ENCODE measurements at regions not wholly inside any gene's neighbourhood (a gene's known extent, or its start where the extent isn't known, plus 50 kb on each side); places are given as distances from the start of the nearest gene placed in this dataset.

DNA sequence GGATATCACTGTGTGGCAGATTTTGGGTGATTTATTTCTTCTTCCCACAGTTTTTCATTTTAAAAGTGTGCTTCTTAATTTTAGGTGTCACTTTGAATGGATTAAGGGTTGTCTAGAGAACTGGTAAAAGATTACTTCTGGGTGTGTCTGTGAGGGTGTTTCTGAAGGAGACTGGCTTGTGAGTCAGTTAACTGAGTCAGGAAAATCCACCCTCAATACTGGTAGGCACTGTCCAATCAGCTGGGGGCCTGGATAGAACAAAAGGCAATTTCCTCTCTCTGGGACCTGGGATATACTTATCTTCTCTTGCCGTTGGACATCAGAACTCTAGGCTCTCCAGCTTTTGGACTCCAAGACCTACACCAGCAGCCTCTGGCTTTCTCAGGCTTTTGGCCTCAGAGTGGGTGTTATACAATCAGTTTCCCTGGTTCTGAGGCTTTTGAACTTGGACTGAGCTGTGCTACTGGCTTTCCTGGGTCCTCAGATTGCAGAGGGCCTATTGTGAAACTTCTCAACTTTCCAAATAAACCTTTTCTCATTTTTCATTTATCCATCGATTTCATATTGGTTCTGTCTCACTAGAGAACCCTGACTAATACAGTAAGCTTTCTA, 413.1 kb downstream of the GBA3 start:
- no peak overlapping the region for H2BK120ac ChIP-seq (ENCODE audit: low read depth, low read length)
- no peak overlapping the region for H3K14ac ChIP-seq (replicated peaks; ENCODE audit: low read depth, low read length)
- ChIA-PET POLR2A (ENCODE audit: unreplicated experiment) (no interaction called here), CTCF (no interaction called here)
- H3K27ac ChIP-seq (ENCODE audit: insufficient read depth, low read length), result no peak overlapping the region
- H2BK15ac ChIP-seq (ENCODE audit: low read depth, low read length), result no peak overlapping the region
- no TSS peak for BruUV-seq (replicated peaks)
- H3K9me3 ChIP-seq (ENCODE audit: control insufficient read depth, insufficient read depth, low read length), result no peaks in the 10 kb centered on the region; the same call in 1 of the 2 replicates
- H3K9me1 ChIP-seq (ENCODE audit: insufficient read depth, low read length), result no peaks in the 10 kb centered on the region
- H3K23ac ChIP-seq (ENCODE audit: low read depth, low read length), result no peak overlapping the region
- dilution Hi-C loops (cut with HindIII; ENCODE audit: low sequenced_read_pairs, unreplicated experiment) (no loop called here), in situ Hi-C loops (cut with MboI; ENCODE audit: low sequenced_read_pairs) (no loop called here), intact Hi-C loops (cut with micrococcal nuclease) (no loop called here)
- H3K9ac ChIP-seq (ENCODE audit: low read depth, low read length), result no peak overlapping the region
- WGBS, 2 experiments (ENCODE audit: extremely low coverage in 2 of 2, insufficient read length in 1 of 2), result no CpG with 5 or more reads among the region's 2 CpGs
- H3K79me1 ChIP-seq (ENCODE audit: low read depth in 1 of 2, low read length in 2 of 2), result no peaks in the 10 kb centered on the region
- no peak overlapping the region for H4K8ac ChIP-seq (ENCODE audit: low read depth in 2 of 2, low read length in 2 of 2)
- H3K36me3 ChIP-seq (ENCODE audit: control insufficient read depth, insufficient read depth, low read length), result no peaks in the 10 kb centered on the region
- H3K18ac ChIP-seq (ENCODE audit: low read depth, low read length), result no peak overlapping the region
- no peak overlapping the region for H3K4me2 ChIP-seq (ENCODE audit: low read depth, low read length)
- H3K27me3 ChIP-seq (ENCODE audit: control insufficient read depth, insufficient read depth, low read length), result no peaks in the 10 kb centered on the region
- no peak overlapping the region for H3K4ac ChIP-seq (ENCODE audit: low read depth, low read length)
- ATAC-seq (ENCODE audit: low read depth) (no peak), DNase-seq (no peak)
- no peaks in the 10 kb centered on the region for H3K4me1 ChIP-seq (ENCODE audit: control insufficient read depth, insufficient read depth, low read length)
- H2AK9ac ChIP-seq (replicated peaks; ENCODE audit: low read depth, low read length, poor library complexity), result no peak overlapping the region
- H3K56ac ChIP-seq (ENCODE audit: extremely low read depth, insufficient read depth, low read length), result no peak overlapping the region
- no peak overlapping the region for H4K91ac ChIP-seq (ENCODE audit: insufficient read depth, low read depth, low read length)
- H2BK5ac ChIP-seq (ENCODE audit: low read depth, low read length, poor library complexity, severe bottlenecking), result no peak overlapping the region
- H2BK20ac ChIP-seq (ENCODE audit: low read depth, low read length), result no peak overlapping the region
- H3K4me3 ChIP-seq (ENCODE audit: insufficient read depth, low read depth, low read length), result no peak overlapping the region
- no peak overlapping the region for H4K5ac ChIP-seq (ENCODE audit: low read depth, low read length)
- H2AK5ac ChIP-seq (ENCODE audit: low read depth, low read length), result no peak overlapping the region
- H2AFZ ChIP-seq (replicated peaks; ENCODE audit: low read length, poor library complexity), result no peak overlapping the region
- H4K20me1 ChIP-seq (ENCODE audit: insufficient read depth, low read length), result no peaks in the 10 kb centered on the region
- TF ChIP-seq, protein P1, sequence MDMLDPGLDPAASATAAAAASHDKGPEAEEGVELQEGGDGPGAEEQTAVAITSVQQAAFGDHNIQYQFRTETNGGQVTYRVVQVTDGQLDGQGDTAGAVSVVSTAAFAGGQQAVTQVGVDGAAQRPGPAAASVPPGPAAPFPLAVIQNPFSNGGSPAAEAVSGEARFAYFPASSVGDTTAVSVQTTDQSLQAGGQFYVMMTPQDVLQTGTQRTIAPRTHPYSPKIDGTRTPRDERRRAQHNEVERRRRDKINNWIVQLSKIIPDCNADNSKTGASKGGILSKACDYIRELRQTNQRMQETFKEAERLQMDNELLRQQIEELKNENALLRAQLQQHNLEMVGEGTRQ (IDR thresholded peaks at IDR 0.05; ENCODE audit: low read depth, low read length), result no peak
- TF ChIP-seq MAZ (IDR thresholded peaks at IDR 0.05; ENCODE audit: borderline replicate concordance, low read depth, low read length), result no peak
- TF ChIP-seq CTCF (conservative IDR thresholded peaks at IDR 0.05; ENCODE audit: low read depth, low read length), result no peak
- TF ChIP-seq CHD1 (IDR thresholded peaks at IDR 0.05; ENCODE audit: low read depth, low read length), result no peak
- TF ChIP-seq MAFK (IDR thresholded peaks at IDR 0.05; ENCODE audit: low read depth, low read length), result no peak
- no peak for TF ChIP-seq POLR2A (IDR thresholded peaks at IDR 0.05; ENCODE audit: low read depth, low read length)
